Cardiac fibroblast (primary cell): ENCODE measurements at regions not wholly inside any gene's neighbourhood (a gene's known extent, or its start where the extent isn't known, plus 50 kb on each side); places are given as distances from the start of the nearest gene placed in this dataset.

Experiments
- DNase-seq, 2 donors: peaks; one replicate each; pipeline versions ENCODE4 v3.0.0 to v3.0.0-alpha.2; 2010; ENCODE audit warnings: low read depth in 2 of 2
- H3K4me3 ChIP-seq, 2 donors: replicated peaks in 1 of 2; 1 replicate in 1 of 2; 2 replicates in 1 of 2; pipeline ENCODE4 v1.5.1; 2011; ENCODE audit warnings: low read depth in 2 of 2, low read length in 2 of 2, mild to moderate bottlenecking in 2 of 2, moderate library complexity in 1 of 2
- CTCF ChIP-seq: IDR thresholded peaks from one replicate; pipeline ENCODE4 v1.5.1; 2011; ENCODE audit warnings: low read depth, mild to moderate bottlenecking, low read length, inconsistent platforms

- H3K4me3 ChIP-seq = no peak overlapping the region
- no peak for TF ChIP-seq CTCF
- DNase-seq = peak in 1 of 2 donors; percentile 33
Measured at GRCh38 chr11:103845331-103845730, 191.1 kb upstream of the DDI1 start.

GRCh38 chr11:103848686-103849085 lies 187.8 kb upstream of the DDI1 start:
- H3K4me3 ChIP-seq = no peak overlapping the region
- no peak for DNase-seq
- no peak for TF ChIP-seq CTCF

- no peak overlapping the region for H3K4me3 ChIP-seq
- TF ChIP-seq CTCF = no peak
- peak; percentile 9 to 55 for DNase-seq
Measured at GRCh38 chr11:103849366-103849765, 187.1 kb upstream of the DDI1 start.

- no peak for TF ChIP-seq CTCF
- H3K4me3 ChIP-seq = no peak overlapping the region
Measured at GRCh38 chr11:103850419-103851165, 185.8 kb upstream of the DDI1 start.

GRCh38 chr11:103851166-103851651 lies 185.2 kb upstream of the DDI1 start:
- no peak overlapping the region for H3K4me3 ChIP-seq
- no peak for TF ChIP-seq CTCF
- peak; percentile 13 to 83 for DNase-seq

More at GRCh38 chr11:103850419-103851165, 185.8 kb upstream of the DDI1 start:
- no peak for DNase-seq
